Hematopoietic multipotent progenitor cell treated with erythropoietin and hydrocortisone succinate and interleukin-3 and kit ligand, for 8 days (in vitro differentiated cells): ENCODE measurements at regions not wholly inside any gene's neighbourhood (a gene's known extent, or its start where the extent isn't known, plus 50 kb on each side); places are given as distances from the start of the nearest gene placed in this dataset.
"Not testable (repeated sequence)": the region's sequence is repeated elsewhere in the genome, so short reads cannot be mapped to it uniquely, and the experiment has no call there.

Experiments
- DNase-seq: peaks from one replicate; pipeline ENCODE4 v3.0.0-alpha.2; 2015

DNA sequence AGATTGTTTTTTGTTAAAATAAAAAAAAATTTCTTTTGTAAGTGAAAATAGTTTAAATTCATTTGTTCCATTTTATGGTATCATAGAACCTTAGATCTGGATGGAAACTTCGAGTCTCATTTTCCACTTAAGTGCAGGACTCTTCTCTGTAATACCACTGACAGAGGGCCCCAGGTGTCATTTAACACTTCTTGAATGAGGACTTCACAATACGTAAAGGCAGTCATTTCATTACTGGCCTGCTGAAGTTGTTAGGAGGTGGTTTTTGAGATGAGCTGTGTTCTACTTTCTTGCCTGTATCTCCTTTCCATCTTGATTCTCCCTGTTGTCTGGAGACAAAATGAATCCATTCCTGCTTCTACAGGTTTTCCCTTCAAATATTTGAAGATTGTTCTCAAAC is 455.3 kb downstream of the DMRT2 start:
- no peak for DNase-seq

DNA sequence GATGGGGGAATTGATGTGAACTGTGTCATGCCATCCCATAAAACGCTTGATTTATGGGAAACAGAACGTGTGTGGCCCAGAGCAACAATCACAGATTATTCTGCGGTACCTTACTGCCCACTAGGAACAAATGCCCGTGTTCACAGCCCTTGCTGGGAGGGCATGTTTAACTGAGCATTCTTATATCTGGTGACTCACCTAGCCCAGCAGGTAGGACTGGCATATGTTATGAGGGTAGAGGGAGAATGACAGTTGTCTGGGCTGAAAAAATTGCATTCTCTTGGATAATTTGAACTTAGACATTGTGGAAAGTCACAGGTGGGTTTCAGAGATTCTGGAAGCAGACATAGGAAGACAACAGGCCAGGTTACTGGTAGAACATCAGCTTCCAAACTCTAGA is 460.6 kb downstream of the DMRT2 start:
- DNase-seq: no peak

DNA sequence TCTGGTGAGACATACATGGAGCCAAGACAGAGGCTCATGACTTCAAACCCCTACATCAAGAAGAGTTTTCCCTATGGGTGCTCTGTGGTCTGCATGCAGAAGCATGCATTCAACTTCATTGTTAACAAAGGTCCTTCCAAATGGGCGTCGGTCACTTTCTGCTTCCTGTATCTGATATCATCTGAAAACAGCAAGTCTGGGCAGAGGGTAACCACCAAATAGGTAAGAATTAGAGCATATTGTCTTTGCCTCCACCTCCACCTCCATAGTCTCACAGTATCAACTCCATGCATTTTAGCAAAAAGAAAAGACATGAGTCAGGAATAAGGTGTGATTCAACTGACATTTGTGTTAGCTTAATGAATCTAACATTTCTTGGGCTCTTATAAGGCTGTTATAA is 462.9 kb downstream of the DMRT2 start:
- no peak for DNase-seq

DNA sequence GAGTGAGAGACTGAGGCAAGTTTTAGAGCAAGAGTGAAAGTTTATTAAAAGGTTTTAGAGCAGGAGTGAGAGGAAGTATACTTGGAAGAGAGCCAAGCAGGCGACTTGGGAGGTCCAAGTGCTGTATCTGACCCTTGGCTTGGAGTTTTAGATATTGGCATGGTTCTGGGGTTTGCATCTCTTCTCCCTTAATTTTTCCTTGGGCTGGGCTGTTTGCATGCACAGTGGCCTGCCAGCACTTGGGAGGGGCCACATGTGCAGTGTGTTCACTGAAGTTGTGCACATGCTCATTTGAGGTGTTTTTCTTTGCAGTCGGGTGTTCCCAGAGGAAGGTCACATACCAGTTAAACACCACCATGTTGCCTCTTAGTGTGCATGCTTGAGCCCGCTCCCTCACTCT is 464.1 kb downstream of the DMRT2 start:
- no peak for DNase-seq

DNA sequence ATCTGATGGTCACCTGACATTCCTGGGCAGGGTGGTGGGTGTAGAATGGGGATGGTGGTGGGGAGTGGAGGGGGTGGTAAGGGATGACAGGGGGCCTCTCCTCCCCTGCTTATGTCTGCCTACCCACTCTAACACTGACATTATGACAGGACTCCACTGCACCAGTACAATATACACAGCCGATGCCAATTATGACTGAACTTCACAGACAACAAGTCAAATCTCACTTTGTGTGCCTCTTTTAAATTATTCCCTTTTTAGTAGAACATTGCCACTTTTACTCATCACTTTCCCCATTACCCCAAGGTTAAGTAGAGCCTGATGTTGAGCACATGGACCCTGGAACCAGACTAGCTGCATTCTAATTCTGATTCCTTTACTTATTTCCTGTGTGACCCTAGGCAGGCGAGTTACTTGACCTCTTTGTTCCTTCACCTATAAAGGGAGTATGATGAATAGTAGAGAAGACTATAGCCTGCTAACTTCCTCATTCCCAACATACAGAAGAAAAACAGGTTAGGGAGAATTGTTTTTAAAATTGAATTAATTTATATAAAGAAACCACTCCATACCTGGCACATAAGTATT is 464.7 kb downstream of the DMRT2 start:
- no peak for DNase-seq

DNA sequence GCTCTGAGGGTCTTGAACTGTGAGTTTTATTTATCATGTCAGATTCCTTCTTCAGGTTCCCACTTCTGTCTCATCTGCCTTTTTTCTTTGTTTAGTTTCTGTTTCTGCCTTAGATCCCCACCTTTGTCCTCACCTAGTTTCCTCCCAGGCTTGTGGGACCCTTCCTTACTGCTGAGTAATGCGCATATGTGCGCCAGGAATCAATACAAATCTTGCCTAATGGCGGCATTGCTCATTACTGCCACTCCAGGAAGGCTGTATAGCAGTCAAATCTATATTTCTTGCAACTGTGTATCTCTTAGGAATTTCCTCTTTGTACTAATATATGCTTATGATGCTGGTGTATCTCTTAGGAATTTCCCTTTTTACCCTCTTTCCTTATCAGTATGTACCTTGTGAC is 465.4 kb downstream of the DMRT2 start:
- no peak for DNase-seq

DNA sequence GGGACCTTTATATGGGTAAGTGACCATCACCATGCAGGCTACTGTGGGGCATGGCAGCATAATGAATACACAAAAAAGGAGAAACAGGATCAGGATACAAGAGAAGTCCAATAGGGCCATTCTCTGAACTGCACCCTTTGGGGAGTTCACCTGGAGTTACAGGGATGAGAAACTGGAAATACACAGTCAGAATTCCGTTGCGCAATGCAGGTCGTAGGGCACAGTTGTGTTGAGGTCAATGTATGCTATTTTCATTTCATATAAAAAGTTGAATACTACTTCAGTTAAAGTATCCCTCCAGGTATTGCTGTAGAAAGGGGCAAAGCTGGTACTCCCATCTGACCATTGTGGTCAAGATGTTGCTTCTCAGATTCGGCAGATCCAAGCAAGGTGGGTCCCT is 471.4 kb downstream of the DMRT2 start:
- no peak for DNase-seq

DNA sequence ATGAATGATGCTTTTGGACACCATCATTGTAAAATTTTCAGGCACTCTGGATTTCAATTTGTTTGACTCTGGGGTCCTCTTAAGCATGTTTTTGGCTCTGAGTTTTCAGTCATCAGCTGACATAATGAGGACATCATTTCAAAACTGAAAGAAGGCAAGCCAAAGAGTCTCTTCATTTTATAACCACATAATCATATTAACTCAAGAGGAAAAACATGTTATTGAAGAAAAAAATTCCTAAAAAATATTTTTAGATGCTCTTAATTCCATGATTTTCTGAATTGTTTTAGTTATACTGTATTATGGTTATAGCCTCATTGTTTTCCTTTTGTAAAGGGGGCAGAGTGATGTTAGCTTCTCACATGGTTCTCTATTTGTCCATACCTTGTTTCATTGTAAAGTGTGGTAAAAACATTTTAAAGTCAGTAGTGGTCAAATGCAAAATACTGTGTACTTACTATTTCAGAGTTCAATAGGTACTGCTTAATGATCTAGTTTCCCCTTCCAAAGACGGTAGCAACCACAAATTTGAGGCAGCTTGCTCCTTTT is 472.1 kb downstream of the DMRT2 start:
- DNase-seq: no peak

DNA sequence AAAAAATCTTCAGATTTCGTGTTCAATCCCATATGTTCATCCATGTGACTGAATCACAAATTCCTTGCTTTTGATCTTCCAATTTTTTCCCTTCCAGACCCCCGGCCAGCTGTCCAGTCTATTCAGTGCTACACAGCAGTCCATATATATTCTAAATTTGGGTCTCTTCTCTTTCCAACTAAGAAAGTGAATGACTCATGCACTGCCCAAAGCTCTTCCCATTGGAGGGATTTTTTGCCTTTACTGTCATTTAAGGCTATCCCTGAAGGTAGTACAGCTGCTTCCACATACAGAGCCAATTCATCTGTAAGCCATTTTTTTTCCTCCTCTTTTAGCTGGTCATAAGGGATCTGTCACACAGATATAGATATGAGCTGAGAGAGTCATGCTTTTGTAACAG is 478.3 kb downstream of the DMRT2 start:
- no peak for DNase-seq

DNA sequence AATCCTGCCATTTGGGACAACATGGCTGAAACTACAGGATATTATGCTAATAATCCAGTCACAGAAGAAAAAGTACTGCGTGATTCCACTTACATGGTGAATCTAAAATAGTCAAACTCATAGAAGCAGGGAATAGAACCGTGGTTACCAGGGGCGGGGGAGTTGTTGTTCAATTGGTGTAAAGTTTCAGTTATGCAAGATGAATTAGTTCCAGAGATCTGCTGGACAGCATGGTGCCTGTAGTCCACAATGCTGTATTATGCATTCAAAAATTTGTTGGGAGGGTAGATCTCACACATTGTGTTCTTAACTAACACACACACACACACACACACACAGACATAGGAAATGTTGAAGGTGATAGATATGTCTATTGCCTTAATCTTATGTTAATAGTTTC is 480.5 kb downstream of the DMRT2 start:
- DNase-seq: no peak

DNA sequence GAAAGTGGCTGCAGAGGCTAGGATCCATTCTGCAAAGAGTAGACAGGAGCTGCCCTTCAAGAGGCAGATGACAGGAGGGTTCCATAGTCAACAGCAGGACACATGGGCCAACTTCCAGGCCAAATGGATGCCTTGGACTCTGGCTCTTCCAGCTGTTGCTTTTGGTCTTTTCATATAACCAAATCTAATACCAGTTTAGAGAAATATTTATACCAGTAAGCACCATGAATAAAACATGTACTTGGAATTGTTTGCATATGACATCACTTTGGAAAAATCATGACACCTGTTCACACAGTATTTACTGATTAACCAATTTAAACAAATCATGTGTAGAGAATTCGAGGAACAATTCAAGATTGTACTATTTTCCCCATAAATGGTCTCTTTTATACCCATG is 481.3 kb downstream of the DMRT2 start:
- no peak for DNase-seq

DNA sequence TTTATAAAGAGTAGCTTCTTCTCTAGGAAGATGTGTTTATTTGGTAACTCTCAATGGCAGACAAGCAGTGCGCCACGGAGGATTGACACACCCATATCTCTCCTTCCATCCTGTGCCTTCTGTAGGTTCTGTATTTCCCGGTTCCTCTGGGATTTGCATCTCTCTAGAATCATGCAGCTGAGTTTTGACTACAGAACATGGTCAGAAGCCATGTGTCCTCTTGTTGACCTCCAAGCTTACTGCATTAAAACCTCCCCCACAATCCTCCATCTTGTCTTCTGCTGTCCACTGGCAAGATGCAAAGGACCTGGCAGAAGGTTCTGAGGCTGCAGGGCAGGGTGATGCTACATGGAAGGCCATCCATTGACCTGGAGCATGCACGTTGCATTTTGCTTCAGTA is 482.0 kb downstream of the DMRT2 start:
- no peak for DNase-seq

DNA sequence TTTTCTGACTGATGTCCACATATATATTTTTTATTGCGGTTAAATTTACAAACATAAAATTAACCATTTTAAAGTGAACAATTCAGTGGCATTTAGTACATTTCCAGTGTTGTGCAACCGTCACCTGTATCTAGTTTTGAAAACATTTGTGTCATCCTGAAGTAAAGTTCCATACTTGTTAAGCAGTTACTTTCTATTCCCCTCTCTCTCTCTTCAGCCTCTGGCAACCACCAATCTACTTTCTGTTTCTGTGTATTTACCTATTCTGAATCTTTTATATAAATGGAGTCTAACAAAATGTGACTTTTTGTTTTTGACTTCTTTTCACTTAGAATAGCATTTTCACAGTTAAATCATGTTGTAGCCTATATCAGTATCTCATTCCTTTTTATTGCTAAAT is 480.1 kb upstream of the SMARCA2 start:
- DNase-seq: no peak

DNA sequence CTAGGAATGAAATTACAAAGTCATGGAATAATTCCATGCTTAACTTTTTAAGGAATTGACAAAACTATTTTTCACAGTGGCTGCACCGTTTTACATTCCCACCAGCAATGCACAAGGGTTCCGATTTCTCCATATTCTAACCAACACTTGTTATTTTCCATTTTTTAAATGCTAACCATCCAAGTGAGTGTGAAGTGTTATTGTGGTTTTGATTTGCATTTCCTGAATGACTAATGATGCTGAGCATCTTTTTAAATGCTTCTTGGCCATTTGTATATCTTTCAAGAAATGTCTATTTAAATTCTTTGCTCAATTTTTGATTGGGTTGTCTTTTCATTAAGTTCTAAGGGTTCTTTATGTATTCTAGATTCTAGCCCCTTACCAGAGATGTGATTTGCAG is 479.5 kb upstream of the SMARCA2 start:
- DNase-seq: no peak

DNA sequence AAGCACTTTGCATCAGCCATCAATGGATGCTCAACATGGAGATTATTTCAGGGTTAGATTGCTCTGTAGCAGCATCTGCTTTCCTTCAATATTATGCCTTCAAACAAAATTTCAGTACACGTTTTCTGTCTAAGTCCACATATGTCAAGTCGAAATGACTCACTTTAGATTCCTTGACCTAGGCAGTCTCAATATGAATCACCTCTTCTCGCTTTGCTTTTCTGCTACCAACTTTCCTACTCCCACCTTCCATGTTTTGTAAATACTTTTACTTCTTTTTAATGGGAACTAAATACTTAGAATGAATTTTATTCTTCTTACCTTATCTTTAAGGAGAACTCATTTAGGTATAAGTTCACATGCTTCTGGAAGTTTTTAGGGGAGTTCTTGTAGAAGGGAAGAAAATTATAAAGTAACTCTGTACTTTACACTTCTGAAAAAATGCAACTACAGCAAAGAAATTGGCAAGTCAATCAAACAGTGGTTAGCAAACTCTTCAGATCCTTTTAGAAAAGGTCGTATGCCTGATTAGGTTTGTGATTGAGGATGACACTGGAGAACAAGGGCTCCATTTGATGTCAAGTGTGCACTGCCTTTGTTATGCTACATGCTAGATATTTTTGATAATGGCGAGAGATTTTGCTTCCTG is 478.5 kb upstream of the SMARCA2 start:
- DNase-seq: no peak

DNA sequence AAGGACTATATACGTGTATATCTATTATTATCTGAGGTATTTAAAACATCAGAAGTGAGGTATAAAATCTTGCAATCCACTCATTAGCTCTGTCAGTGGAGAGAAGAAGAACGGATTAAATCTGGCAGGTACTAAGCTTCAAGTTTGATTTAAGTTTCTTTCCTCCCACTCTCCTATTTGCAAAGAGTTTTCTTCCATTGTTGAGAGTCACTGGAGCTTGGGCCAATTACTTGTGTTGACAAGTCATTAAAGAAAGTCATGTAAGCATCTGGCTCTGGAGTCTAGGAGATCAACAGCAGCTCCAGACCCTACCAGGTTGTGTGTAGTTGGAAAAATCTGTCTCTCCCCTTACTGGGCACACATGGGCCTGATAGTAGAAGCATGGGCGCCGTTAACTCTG is 476.8 kb upstream of the SMARCA2 start:
- no peak for DNase-seq

DNA sequence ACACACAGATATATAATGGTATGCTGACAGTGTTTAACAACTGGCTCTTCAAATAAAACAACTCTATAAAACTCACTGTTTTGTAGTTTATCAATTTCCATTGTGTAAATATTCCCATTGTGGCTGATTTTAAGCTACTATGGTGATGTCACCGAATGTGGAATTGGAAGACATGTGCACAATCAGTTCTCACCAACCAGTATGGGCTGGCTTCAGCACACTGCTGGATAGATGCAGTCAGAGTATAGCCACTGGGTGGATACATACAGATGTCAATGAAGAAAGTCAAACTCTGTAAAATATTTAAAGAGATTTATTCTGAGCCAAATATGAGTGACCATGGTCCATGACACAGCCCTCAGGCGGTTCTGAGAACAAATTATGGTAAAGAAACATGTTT is 475.9 kb upstream of the SMARCA2 start:
- no peak for DNase-seq

DNA sequence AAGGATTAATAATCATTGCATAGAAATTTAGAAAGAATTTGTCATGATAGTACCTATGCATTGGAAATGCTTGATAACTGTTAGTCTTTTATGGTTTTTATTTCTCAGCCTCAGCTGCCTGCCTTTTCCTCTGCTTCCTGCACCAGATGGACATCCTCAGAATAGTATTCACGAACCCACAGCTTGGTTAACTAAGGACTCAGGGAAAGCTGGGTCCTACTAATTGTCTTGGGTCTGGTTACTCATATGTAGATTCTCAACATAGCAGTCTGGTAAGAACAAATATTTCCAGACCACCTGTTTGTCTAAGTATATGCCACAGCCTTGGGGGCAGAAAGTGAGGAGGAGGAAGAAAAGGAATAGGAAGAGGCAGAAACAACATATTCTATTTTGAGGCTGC is 464.5 kb upstream of the SMARCA2 start:
- DNase-seq: no peak

DNA sequence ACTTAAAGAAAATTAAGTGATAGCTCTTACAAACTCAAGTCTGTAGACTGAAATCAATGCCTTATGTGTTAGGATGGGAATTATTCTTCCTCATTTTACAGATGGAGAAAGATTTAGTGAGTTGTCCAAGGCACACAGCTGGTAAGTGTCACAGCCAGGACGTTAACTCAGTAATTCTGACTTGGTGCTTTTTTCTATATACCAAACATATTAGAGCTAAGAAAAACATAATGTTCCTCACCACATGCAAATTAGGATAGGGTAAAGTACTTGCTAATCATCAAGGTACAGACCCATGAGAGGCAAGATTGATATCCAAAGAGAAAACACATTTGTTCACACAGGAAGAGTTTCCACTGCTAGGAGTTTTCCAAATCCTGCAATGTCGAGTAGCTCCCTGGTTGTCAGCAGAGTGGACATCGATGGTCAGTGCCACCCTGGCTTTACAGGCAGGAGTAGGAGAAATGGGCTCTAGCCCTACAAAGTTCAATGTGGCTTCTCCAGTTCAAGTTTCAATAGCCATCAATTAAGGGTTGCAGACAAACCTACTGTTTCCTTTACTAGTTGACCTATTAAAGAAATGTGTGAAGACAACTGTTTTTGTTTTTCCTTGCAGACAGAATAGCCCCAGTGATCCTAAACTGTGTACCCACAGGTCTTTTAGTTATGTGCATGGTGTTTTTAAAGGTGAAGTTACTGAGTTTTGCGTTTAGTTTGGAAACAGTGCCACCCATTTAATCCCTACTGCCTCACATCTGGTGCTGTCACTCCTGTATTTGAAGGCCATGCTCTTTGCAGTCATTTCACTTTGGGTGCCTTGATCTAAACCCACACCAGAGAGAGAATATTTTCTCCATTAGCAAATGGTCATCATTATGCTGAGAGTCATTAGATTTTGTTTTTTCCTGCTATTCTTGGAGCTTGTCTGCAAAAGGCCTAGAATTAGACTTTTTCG is 460.8 kb upstream of the SMARCA2 start:
- DNase-seq: no peak

DNA sequence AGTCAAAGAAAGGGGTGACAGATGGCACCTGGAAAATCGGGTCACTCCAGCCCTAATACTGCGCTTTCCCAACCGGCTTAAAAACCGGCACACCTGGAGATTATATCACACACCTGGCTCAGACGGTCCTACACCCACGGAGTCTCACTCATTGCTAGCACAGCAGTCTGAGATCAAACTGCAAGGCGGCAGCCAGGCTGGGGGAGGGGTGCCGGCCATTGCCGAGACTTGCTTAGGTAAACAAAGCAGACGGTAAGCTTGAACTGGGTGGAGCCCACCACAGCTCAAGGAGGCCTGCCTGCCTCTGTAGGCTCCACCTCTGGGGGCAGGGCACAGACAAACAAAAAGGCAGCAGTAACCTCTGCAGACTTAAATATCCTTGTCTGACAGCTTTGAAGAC is 456.5 kb upstream of the SMARCA2 start:
- DNase-seq: not testable (repeated sequence)

DNA sequence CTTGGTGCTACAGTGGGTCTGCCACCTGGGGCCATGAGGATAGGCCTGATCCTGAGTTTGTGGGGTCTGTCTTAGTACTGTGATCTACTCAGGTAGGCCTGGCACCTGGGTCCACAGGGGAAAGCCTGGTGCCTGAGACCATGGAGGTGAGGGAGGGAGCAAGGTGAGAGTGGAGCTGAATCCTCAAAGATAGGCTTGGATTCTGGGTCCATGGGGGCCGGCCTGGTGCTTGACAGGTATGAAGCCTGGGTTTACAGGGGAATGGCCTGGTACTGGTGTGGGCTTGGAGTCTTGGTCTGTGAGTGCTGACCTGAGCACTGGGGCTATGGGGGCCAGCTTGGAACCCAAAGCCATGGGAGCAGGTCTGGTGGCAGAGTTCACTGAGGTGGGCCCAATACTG is 439.2 kb upstream of the SMARCA2 start:
- no peak for DNase-seq

DNA sequence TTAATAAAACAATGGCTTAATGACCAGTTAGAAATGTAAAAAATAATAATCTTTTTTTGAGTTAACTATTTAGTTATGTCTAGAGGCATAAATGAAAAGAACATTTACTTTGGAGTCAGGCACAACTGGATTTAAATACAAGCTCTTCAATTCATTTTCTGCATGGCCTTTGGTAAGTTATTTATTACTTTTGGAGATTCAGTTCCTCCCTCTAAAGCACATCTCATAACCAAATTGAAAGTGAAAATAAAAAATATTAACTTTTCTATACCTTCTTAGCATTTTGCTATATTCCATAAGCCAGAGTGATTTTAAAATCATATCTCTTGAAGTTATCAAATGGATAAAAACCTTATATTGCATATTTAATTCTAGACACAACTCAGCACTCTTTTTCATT is 434.9 kb upstream of the SMARCA2 start:
- DNase-seq: no peak

DNA sequence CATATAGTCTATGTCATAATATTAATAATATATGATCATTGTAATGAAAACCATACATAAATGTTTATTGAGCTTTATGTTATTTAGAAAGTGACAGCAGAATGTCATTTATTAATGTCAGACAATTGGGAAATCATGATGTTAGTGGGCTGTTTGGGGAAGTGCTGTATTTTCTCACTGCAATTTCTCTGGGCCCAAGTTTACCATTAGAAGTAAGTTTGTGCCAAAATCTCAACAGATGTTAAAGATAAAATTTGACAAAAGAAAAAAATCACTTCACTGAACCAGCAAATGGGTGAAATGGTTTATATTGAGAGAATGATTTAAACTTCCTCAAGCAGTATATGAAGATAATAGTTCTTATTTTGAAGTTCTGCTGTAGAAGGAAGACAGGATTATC is 433.2 kb upstream of the SMARCA2 start:
- no peak for DNase-seq

DNA sequence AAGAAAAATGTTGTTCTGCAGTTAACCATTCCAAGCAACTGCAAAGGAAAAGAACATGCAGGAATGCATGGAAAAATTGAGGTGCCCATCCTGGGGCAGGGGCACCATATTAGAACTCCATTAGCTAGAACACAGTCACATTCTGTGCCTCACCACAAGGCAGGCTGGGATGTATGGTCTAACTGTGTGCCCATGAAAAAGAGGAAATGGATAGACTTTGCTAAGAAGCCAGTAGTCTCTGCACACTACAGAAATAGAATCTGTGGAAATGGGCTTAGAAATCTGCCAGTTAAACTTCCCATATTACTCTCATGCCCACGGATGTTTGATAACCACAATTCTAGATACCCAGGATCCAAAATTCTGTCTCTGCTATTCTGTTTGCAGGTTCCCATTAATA is 423.8 kb upstream of the SMARCA2 start:
- DNase-seq: no peak
